ENCODE measurements at regions not wholly inside any gene's neighbourhood (a gene's known extent, or its start where the extent isn't known, plus 50 kb on each side); places are given as distances from the start of the nearest gene placed in this dataset.

- H3K9me3 Mint-ChIP-seq = no peaks in the 10 kb centered on the region
- H3F3A ChIP-seq (replicated peaks; ENCODE audit: low read depth) = no peaks in the 10 kb centered on the region
- no peak for DNase-seq (ENCODE audit: low spot score)
- H3K27ac Mint-ChIP-seq = no peak overlapping the region
- H3K4me1 ChIP-seq (ENCODE audit: insufficient read depth) = peaks cover 21% of the 10 kb centered on the region
- H2AFZ ChIP-seq = peak overlapping the region; percentile 1; the same call in 1 of the 2 replicates
- H3K79me2 ChIP-seq (replicated peaks; ENCODE audit: insufficient read depth) = no peaks in the 10 kb centered on the region
- no peak overlapping the region for H3K4me3 Mint-ChIP-seq
- H3K36me3 Mint-ChIP-seq (ENCODE audit: low read depth) = no peaks in the 10 kb centered on the region
- no peak for ATAC-seq
- H3K36me3 ChIP-seq (ENCODE audit: insufficient read depth) = no peaks in the 10 kb centered on the region
- peaks cover 5% of the 10 kb centered on the region for H3K9me2 ChIP-seq (ENCODE audit: insufficient read depth)
- peaks cover 2% of the 10 kb centered on the region for H3K27me3 Mint-ChIP-seq (ENCODE audit: insufficient read depth, low read depth, poor library complexity)
- no peak overlapping the region for H3K4me3 ChIP-seq
- peaks cover 33% of the 10 kb centered on the region for H3K4me1 Mint-ChIP-seq
- H4K20me1 ChIP-seq (replicated peaks; ENCODE audit: insufficient read depth) = no peaks in the 10 kb centered on the region
- no peak overlapping the region for H3K27ac ChIP-seq (ENCODE audit: low read depth)
- 0 out of 2 replicates have a peak overlapping the region, but pooled peaks have one; percentile 14 for H3K4me2 ChIP-seq
- TF ChIP-seq STAT1 (IDR thresholded peaks at IDR 0.05; ENCODE audit: unreplicated experiment) = no peak
- no peak for TF ChIP-seq ZNF331 (CRISPR knock-in tag; IDR thresholded peaks at IDR 0.05; ENCODE audit: low read depth)
- TF ChIP-seq ZNF462 (CRISPR knock-in tag; IDR thresholded peaks at IDR 0.05) = no peak
- TF ChIP-seq JUNB (IDR thresholded peaks at IDR 0.05; ENCODE audit: unreplicated experiment) = no peak
- no peak for TF ChIP-seq CREB1 (CRISPR knock-in tag; IDR thresholded peaks at IDR 0.05; ENCODE audit: low read depth)
- no peak for TF ChIP-seq ZNF114 (CRISPR knock-in tag; IDR thresholded peaks at IDR 0.05)
- no peak for TF ChIP-seq REST (IDR thresholded peaks at IDR 0.05; ENCODE audit: unreplicated experiment)
- no peak for TF ChIP-seq CTCF (conservative IDR thresholded peaks at IDR 0.05; ENCODE audit: low read depth in 2 of 2)
- TF ChIP-seq EZH2phosphoT487 (IDR thresholded peaks at IDR 0.05; ENCODE audit: unreplicated experiment) = no peak
- no peak for TF ChIP-seq ETS1 (IDR thresholded peaks at IDR 0.05)
- no peak for TF ChIP-seq NANOG (IDR thresholded peaks at IDR 0.05; ENCODE audit: borderline replicate concordance)
- no peak for TF ChIP-seq EZH2 (IDR thresholded peaks at IDR 0.05; ENCODE audit: low read depth, unreplicated experiment)
- no peak for TF ChIP-seq POLR2AphosphoS5 (IDR thresholded peaks at IDR 0.05; ENCODE audit: low read depth)
- H3K27me3 ChIP-seq (ENCODE audit: insufficient read depth) = no peaks in the 10 kb centered on the region
These were observed 76.7 kb downstream of the SST start for GRCh38 chr3:187593451-187593850.

Data from GM23338 (cell line).